D721Med (cell line): ENCODE measurements at regions not wholly inside any gene's neighbourhood (a gene's known extent, or its start where the extent isn't known, plus 50 kb on each side); places are given as distances from the start of the nearest gene placed in this dataset.

Experiments used
- DNase-seq: peaks from one replicate; pipeline ENCODE4 v3.0.0; 2011; ENCODE audit warnings: low spot score; ENCODE audit not compliant: insufficient read length
- FAIRE-seq: peaks from 2 replicates; lab custom pipeline; 2011; peaks lifted over from hg19 to GRCh38; lab: Jason Lieb, UNC
- TF ChIP-seq, protein P1 (sequence below): IDR thresholded peaks from 2 replicates; pipeline ENCODE4 v1.5.1; 2012; ENCODE audit warnings: mild to moderate bottlenecking, control low read depth; ENCODE audit not compliant: insufficient read depth; ENCODE audit errors: missing control alignments

- FAIRE-seq (no peak), DNase-seq (no peak)
- TF ChIP-seq, protein P1, sequence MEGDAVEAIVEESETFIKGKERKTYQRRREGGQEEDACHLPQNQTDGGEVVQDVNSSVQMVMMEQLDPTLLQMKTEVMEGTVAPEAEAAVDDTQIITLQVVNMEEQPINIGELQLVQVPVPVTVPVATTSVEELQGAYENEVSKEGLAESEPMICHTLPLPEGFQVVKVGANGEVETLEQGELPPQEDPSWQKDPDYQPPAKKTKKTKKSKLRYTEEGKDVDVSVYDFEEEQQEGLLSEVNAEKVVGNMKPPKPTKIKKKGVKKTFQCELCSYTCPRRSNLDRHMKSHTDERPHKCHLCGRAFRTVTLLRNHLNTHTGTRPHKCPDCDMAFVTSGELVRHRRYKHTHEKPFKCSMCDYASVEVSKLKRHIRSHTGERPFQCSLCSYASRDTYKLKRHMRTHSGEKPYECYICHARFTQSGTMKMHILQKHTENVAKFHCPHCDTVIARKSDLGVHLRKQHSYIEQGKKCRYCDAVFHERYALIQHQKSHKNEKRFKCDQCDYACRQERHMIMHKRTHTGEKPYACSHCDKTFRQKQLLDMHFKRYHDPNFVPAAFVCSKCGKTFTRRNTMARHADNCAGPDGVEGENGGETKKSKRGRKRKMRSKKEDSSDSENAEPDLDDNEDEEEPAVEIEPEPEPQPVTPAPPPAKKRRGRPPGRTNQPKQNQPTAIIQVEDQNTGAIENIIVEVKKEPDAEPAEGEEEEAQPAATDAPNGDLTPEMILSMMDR, result no peak
Measured at GRCh38 chr18:77990901-77991300, 741.3 kb downstream of the GALR1 start.

DNA sequence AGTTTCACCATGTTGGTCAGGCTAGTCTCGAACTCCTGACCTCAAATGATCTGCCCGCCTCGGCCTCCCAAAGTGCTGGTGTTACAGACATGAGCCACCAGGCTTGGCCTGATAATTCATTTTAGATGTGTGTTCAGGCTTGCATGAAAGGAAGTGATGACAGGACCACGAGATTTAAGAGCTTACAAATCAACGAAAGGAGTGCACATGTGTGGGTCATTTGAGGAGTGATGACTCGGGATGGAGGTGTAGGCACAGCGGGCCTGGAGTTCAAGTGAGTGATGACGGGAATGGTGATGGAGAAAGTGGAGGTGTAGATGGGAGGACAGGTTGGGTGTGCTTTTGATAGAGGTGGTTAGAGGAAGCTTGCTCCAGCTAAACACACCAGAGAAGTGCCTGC, 742.4 kb downstream of the GALR1 start:
- TF ChIP-seq, protein P1, result no peak
- FAIRE-seq (no peak), DNase-seq (no peak)

DNA sequence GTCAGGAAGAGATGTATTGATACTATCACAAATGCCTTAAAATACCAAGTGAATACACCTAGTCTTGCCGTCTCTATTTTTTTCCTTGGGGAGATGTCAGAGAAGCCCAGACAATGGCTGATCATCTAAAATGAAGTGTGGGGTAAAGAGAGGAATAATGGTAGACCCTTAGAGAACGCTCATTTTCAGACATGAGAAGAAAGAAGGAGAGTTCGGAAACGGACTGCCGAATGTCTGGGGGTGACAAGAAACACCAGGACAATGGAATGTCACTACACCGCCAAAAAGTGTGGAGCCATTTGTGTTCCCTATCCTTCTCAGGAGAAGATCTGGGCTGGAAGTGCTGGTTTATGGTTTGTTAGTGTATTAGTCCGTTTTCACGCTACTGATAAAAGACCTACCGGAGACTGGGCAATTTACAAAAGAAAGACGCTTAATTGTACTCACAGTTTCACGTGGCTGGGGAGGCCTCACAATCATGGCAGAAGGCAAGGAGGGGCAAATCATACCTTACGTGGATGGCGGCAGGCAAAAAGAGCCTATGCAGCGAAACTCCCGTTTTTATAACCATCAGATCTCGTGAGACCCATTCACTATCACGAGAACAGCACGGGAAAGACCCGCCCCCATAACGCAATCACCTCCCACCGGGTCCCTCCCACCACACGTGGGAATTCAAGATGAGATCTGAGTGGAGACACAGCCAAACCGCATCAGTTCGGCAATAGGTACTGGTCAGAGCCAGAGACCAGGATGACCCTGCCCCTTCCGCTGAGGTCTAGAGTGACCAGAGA, 743.7 kb downstream of the GALR1 start:
- FAIRE-seq (peak; percentile 55), DNase-seq (no peak)
- TF ChIP-seq, protein P1, result no peak

DNA sequence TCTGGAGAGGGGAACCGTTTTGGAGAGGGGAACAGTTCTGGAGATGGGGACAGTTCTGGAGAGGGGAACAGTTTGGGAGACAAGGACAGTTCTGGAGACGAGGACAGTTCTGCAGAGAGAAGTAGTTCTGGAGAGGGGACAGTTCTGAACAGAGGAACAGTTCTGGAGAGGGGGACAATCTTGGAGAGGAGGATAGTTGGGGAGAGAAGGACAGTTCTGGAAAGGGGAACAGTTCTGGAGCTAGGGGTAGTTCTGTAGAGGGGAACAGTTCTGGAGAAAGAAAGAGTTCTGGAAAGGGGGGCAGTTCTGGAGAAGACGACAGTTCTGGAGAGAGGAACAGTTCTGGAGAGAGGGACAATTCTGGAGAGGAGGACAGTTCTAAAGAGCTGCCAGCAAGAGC, 745.9 kb downstream of the GALR1 start:
- TF ChIP-seq, protein P1, result no peak
- FAIRE-seq (no peak), DNase-seq (no peak)

GRCh38 chr18:77996737-77997136, 747.1 kb downstream of the GALR1 start:
- FAIRE-seq (no peak), DNase-seq (no peak)
- TF ChIP-seq, protein P1, result no peak

DNA sequence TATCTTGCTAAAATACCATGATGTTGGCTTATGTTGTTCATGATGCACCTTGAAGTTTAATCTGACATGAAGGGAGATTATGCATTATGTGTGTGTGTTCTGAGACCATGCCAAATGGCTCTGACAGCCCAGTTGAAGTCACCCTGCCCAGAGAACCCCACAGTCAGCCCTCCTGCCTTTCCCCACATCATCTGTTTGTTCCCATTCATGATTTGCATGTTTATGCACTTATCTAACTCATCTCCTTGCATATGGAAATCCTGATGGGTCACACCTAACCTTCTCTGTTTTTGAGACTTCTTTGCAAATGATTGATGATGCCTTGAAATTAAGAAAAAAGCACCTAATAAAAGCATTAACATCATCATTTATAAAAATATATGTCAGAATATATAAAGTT, 752.2 kb downstream of the GALR1 start:
- TF ChIP-seq, protein P1, result no peak
- DNase-seq (no peak), FAIRE-seq (peak; percentile 44)
